SK-N-SH treated with all-trans-retinoic acid at 6 μM for 48 hours (cell line): ENCODE measurements at regions not wholly inside any gene's neighbourhood (a gene's known extent, or its start where the extent isn't known, plus 50 kb on each side); places are given as distances from the start of the nearest gene placed in this dataset.

ENCODE experiments used
- ATAC-seq: fragments of 200-7000 bp; cut with Tn5 transposase; 3 replicates; pipeline ENCODE4 v1.9.1; 2020; ENCODE audit warnings: mild to moderate bottlenecking, moderate library complexity
- ARNTL ChIP-seq: fragments of 450-650 bp; formaldehyde crosslinking; IDR thresholded peaks from 2 replicates; pipeline ENCODE4 v1.5.0; 2020; ENCODE audit warnings: low read depth, mild to moderate bottlenecking, moderate library complexity, borderline replicate concordance
- BACH2 ChIP-seq: fragments of 250-450 bp; sonication (Bioruptor Pico); IDR thresholded peaks from 2 replicates; pipeline ENCODE4 v1.9.0; 2021; ENCODE audit warnings: mild to moderate bottlenecking, borderline replicate concordance
- CSDC2 ChIP-seq: fragments of 250-450 bp; sonication (Bioruptor Pico); IDR thresholded peaks from 2 replicates; pipeline ENCODE4 v1.5.0; 2020; ENCODE audit warnings: mild to moderate bottlenecking, moderate library complexity
- GLIS3 ChIP-seq: fragments of 250-450 bp; sonication (Bioruptor Pico); IDR thresholded peaks from 2 replicates; pipeline ENCODE4 v1.5.0; 2020; ENCODE audit warnings: mild to moderate bottlenecking, moderate library complexity
- ISL1 ChIP-seq: fragments of 250-450 bp; sonication (Bioruptor Pico); IDR thresholded peaks from 2 replicates; pipeline ENCODE4 v2.1.2; 2022; ENCODE audit warnings: mild to moderate bottlenecking, moderate library complexity
- OSR1 ChIP-seq: fragments of 250-450 bp; sonication (Bioruptor Pico); IDR thresholded peaks from 2 replicates; pipeline ENCODE4 v1.8.0; 2022; ENCODE audit warnings: moderate library complexity, mild to moderate bottlenecking, inconsistent platforms
- PPARA ChIP-seq: fragments of 250-450 bp; sonication (Bioruptor Pico); IDR thresholded peaks from 2 replicates; pipeline ENCODE4 v1.5.0; 2020; ENCODE audit warnings: mild to moderate bottlenecking, borderline replicate concordance
- RARB ChIP-seq: fragments of 250-450 bp; sonication (Bioruptor Pico); IDR thresholded peaks from 2 replicates; pipeline ENCODE4 v1.8.0; 2021; ENCODE audit warnings: mild to moderate bottlenecking, moderate library complexity
- SNAI2 ChIP-seq: fragments of 250-450 bp; sonication (Bioruptor Pico); IDR thresholded peaks from 2 replicates; pipeline ENCODE4 v1.5.0; 2020; ENCODE audit warnings: mild to moderate bottlenecking, moderate library complexity
- TCF4 ChIP-seq: fragments of 250-450 bp; sonication (Bioruptor Pico); IDR thresholded peaks from 2 replicates; pipeline ENCODE4 v1.8.0; 2021; ENCODE audit warnings: mild to moderate bottlenecking, moderate library complexity, borderline replicate concordance
- TOX ChIP-seq: fragments of 250-450 bp; sonication (Bioruptor Pico); IDR thresholded peaks from 2 replicates; pipeline ENCODE4 v1.8.0; 2021; ENCODE audit warnings: mild to moderate bottlenecking, moderate library complexity, borderline replicate concordance
- TSHZ2 ChIP-seq: fragments of 250-450 bp; sonication (Bioruptor Pico); IDR thresholded peaks from 2 replicates; pipeline ENCODE4 v1.5.0; 2020; ENCODE audit warnings: mild to moderate bottlenecking, moderate library complexity
- ZC3H10 ChIP-seq: fragments of 250-450 bp; sonication (Bioruptor Pico); IDR thresholded peaks from 2 replicates; pipeline ENCODE4 v1.5.1; 2021; ENCODE audit warnings: mild to moderate bottlenecking, moderate library complexity
- ZFP30 ChIP-seq: fragments of 450-650 bp; formaldehyde crosslinking; IDR thresholded peaks from 2 replicates; pipeline ENCODE4 v1.5.0; 2022; ENCODE audit warnings: mild to moderate bottlenecking, moderate library complexity
- ZNF565 ChIP-seq: fragments of 450-650 bp; formaldehyde crosslinking; conservative IDR thresholded peaks from 2 replicates; pipeline ENCODE4 v1.5.0; 2020; ENCODE audit warnings: low read depth, mild to moderate bottlenecking, moderate library complexity
- ZNF70 ChIP-seq: fragments of 450-650 bp; formaldehyde crosslinking; IDR thresholded peaks from 2 replicates; pipeline ENCODE4 v1.5.0; 2020; ENCODE audit warnings: mild to moderate bottlenecking, moderate library complexity
- ZNF8 ChIP-seq: fragments of 450-650 bp; formaldehyde crosslinking; IDR thresholded peaks from 2 replicates; pipeline ENCODE4 v1.5.0; 2020; ENCODE audit warnings: mild to moderate bottlenecking, moderate library complexity
- TF ChIP-seq, protein P1 (sequence below): fragments of 250-450 bp; sonication (Bioruptor Pico); IDR thresholded peaks from 2 replicates; pipeline ENCODE4 v1.8.0; 2020; ENCODE audit warnings: mild to moderate bottlenecking, moderate library complexity, borderline replicate concordance
- TF ChIP-seq, protein P2 (sequence below): fragments of 250-450 bp; sonication (Bioruptor Pico); IDR thresholded peaks from 2 replicates; pipeline ENCODE4 v1.5.1; 2020; ENCODE audit warnings: low read depth, mild to moderate bottlenecking, moderate library complexity
- TF ChIP-seq, protein P3 (sequence below): fragments of 250-450 bp; sonication (Bioruptor Pico); IDR thresholded peaks from 2 replicates; pipeline ENCODE4 v1.8.0; 2021; ENCODE audit warnings: low read depth, mild to moderate bottlenecking, moderate library complexity, borderline replicate concordance

- TF ChIP-seq, protein P1, sequence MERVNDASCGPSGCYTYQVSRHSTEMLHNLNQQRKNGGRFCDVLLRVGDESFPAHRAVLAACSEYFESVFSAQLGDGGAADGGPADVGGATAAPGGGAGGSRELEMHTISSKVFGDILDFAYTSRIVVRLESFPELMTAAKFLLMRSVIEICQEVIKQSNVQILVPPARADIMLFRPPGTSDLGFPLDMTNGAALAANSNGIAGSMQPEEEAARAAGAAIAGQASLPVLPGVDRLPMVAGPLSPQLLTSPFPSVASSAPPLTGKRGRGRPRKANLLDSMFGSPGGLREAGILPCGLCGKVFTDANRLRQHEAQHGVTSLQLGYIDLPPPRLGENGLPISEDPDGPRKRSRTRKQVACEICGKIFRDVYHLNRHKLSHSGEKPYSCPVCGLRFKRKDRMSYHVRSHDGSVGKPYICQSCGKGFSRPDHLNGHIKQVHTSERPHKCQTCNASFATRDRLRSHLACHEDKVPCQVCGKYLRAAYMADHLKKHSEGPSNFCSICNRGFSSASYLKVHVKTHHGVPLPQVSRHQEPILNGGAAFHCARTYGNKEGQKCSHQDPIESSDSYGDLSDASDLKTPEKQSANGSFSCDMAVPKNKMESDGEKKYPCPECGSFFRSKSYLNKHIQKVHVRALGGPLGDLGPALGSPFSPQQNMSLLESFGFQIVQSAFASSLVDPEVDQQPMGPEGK (CRISPR knock-in tag): no peak
- TF ChIP-seq ZNF565 (CRISPR knock-in tag): no peak
- TF ChIP-seq SNAI2 (CRISPR knock-in tag): no peak
- no peak for TF ChIP-seq ISL1 (CRISPR knock-in tag)
- no peak for TF ChIP-seq ZFP30
- TF ChIP-seq BACH2 (CRISPR knock-in tag): no peak
- TF ChIP-seq GLIS3 (CRISPR knock-in tag): no peak
- no peak for TF ChIP-seq PPARA (CRISPR knock-in tag)
- TF ChIP-seq, all 23 proteins: peak for 0
Observed at GRCh38 chr17:77814091-77814772, 144.3 kb upstream of the TNRC6C start (continued).

DNA sequence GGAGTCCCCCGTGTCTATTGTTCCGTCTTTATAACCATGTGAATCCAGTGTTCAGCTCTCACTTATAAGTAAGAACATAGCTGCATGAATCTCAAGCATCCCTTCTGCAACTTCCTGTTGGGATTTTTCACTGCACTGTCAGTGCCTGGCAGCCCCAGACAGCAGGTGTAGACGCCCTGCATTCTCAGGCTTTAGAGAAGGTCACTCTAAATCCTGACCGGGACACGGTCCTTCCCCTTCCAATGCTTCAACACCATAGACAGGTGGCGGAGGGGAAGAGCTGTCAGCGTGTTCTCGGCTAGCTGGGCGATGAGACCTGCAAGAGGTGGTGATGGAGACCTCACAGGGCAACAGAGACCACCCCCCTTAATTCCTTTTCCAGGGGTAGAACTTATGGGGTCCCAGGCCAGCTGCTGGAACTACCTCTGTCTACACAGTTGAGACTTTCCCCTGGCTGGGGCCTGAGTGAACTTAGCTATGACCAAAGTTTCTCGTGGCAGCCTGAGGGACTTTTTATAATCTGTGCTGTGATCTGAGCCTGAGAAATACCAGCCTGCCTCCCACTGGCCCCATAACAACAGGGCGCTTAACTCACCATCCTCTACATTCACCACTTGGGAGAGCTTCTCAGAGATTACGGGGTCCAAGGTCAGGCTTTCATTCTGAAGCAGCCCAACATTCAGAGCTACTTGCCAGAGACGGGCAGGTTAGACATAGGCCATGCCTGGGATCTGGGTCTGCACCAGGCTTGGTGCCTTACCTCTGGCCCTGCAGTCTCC lies 143.2 kb upstream of the TNRC6C start:
- no peak for TF ChIP-seq ZFP30
- no peak for TF ChIP-seq ZNF565 (CRISPR knock-in tag)
- no peak for TF ChIP-seq ZNF8 (CRISPR knock-in tag)
- TF ChIP-seq PPARA (CRISPR knock-in tag): no peak
- TF ChIP-seq, protein P2, sequence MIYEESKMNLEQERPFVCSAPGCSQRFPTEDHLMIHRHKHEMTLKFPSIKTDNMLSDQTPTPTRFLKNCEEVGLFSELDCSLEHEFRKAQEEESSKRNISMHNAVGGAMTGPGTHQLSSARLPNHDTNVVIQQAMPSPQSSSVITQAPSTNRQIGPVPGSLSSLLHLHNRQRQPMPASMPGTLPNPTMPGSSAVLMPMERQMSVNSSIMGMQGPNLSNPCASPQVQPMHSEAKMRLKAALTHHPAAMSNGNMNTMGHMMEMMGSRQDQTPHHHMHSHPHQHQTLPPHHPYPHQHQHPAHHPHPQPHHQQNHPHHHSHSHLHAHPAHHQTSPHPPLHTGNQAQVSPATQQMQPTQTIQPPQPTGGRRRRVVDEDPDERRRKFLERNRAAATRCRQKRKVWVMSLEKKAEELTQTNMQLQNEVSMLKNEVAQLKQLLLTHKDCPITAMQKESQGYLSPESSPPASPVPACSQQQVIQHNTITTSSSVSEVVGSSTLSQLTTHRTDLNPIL (CRISPR knock-in tag): no peak
- no peak for TF ChIP-seq CSDC2 (CRISPR knock-in tag)
- TF ChIP-seq OSR1: no peak
- TF ChIP-seq, protein P1 (CRISPR knock-in tag): no peak
- peak; percentile 68 for ATAC-seq

GRCh38 chr17:77817953-77818352 lies 140.6 kb upstream of the TNRC6C start:
- TF ChIP-seq SNAI2 (CRISPR knock-in tag): no peak
- no peak for TF ChIP-seq TCF4 (CRISPR knock-in tag)
- no peak for TF ChIP-seq ZC3H10 (CRISPR knock-in tag)
- no peak for TF ChIP-seq ZNF70 (CRISPR knock-in tag)
- TF ChIP-seq, protein P3, sequence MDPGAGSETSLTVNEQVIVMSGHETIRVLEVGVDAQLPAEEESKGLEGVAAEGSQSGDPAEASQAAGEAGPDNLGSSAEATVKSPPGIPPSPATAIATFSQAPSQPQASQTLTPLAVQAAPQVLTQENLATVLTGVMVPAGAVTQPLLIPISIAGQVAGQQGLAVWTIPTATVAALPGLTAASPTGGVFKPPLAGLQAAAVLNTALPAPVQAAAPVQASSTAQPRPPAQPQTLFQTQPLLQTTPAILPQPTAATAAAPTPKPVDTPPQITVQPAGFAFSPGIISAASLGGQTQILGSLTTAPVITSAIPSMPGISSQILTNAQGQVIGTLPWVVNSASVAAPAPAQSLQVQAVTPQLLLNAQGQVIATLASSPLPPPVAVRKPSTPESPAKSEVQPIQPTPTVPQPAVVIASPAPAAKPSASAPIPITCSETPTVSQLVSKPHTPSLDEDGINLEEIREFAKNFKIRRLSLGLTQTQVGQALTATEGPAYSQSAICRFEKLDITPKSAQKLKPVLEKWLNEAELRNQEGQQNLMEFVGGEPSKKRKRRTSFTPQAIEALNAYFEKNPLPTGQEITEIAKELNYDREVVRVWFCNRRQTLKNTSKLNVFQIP (CRISPR knock-in tag): no peak
- no peak for TF ChIP-seq OSR1
- TF ChIP-seq ZNF8 (CRISPR knock-in tag): no peak
- no peak for TF ChIP-seq TSHZ2 (CRISPR knock-in tag)
- no peak for TF ChIP-seq ARNTL (CRISPR knock-in tag)
- TF ChIP-seq ZNF565 (CRISPR knock-in tag): no peak
- no peak for TF ChIP-seq RARB (CRISPR knock-in tag)
- TF ChIP-seq TOX (CRISPR knock-in tag): no peak
- TF ChIP-seq, protein P1 (CRISPR knock-in tag): no peak
- TF ChIP-seq ISL1 (CRISPR knock-in tag): no peak
- no peak for TF ChIP-seq BACH2 (CRISPR knock-in tag)
- TF ChIP-seq, all 23 proteins: peak for 0
- no peak for ATAC-seq
